OCI-LY7 (cell line): ENCODE measurements at regions not wholly inside any gene's neighbourhood (a gene's known extent, or its start where the extent isn't known, plus 50 kb on each side); places are given as distances from the start of the nearest gene placed in this dataset.

Experiments used
- CTCF ChIP-seq: fragments of 200-600 bp; sonication (generic); conservative IDR thresholded peaks from 2 replicates; pipeline ENCODE4 v1.5.1; 2014; ENCODE audit warnings: mild to moderate bottlenecking, antibody characterized with exemption, low read length, moderate library complexity, mixed read lengths
- EZH2phosphoT487 ChIP-seq: fragments of 200-600 bp; sonication (generic); IDR thresholded peaks from 2 replicates; pipeline ENCODE4 v1.6.1; 2018; ENCODE audit warnings: low read depth, borderline replicate concordance, mild to moderate bottlenecking, mixed run types, antibody characterized with exemption, low read length, moderate library complexity, mixed read lengths

GRCh38 chr10:60710041-60710440 lies 68.2 kb upstream of the CDK1 start:
- TF ChIP-seq CTCF: no peak
- TF ChIP-seq EZH2phosphoT487: no peak
